GM19372 (cell line): ENCODE measurements at regions not wholly inside any gene's neighbourhood (a gene's known extent, or its start where the extent isn't known, plus 50 kb on each side); places are given as distances from the start of the nearest gene placed in this dataset.
"Not testable (repeated sequence)": the region's sequence is repeated elsewhere in the genome, so short reads cannot be mapped to it uniquely, and the experiment has no call there.

Experiments used
- ATAC-seq: cut with Tn5 transposase; IDR thresholded peaks from one replicate; pipeline ENCODE4 v1.9.1; 2021; ENCODE audit warnings: mild to moderate bottlenecking, low read depth, moderate library complexity; ENCODE audit not compliant: unreplicated experiment

- ATAC-seq: not testable (repeated sequence)
These were observed 194.5 kb downstream of the TBC1D2B start for GRCh38 chr15:77883012-77883411.

- ATAC-seq: no peak
These were observed 195.6 kb downstream of the TBC1D2B start for GRCh38 chr15:77881950-77882349.

DNA sequence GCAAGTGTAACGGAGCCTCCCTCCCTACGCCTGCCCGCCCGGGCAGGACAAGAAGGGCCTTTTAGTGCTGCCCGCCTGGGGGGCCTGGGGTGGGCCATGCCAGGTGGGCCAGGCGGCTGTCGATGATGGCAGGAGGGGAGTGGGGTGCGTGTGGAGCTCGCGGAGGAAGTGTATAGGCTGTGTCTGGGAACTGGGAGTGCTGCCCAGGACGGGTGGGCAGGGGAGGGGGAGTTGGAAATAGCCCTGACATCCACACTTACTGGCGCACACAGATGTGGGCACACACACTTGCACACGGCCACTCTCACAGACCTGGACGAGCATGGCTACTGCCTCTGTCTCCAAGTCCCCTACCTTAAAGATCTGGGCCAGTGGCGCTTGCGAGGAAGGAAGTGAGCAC lies 196.0 kb downstream of the TBC1D2B start:
- ATAC-seq: not testable (repeated sequence)

DNA sequence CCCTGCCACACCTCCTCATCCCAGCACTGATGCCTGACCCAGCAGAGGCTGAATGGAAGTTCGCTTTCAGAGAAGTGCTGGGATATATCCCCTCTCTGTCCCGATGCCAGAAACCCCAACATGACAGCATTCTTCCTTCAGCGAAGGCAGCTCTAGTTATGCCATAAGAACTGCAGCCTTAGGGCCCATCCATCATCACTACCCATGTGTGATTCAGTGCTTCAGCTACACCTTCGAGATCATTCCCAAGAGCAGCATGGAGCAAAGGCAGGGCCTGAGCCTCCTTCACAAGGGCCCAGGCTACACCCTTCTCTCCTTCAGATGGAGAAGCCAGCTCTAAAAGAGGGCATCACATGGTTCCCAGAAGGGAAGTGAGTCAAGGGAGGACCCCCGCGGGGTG lies 198.0 kb downstream of the TBC1D2B start:
- ATAC-seq: not testable (repeated sequence)

DNA sequence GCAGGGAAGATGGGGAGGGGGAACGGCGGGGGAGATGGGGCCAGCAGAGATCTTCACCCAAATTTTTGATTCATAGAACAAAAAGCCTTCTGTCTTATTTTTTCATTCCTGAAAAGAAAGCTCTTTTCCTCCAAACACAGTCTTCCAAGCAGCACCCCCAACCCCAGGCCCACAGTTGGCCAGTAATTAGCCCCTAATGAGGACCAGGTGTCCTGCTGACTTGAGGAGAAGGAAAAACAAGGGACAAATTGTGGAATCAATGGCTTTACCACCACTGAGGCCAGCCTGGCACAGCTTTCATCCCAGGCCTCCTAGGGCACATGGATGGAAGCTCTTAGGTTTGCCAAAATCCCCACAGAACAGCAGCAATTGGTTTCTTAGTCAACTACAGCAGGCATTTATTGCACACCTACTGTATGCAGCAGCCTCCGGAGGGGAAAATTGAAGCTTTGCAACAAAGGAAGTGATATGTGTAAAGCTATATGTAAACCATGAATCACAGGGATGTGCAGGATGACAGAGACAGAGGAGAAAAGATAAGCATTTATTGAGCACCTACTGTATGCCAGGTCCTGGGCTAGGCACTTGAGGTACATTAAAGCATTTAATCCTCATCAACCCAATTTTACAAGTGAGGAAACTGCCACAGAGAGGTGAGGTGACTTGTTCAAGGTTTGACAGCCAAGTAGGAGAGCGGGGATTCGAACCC lies 199.5 kb downstream of the TBC1D2B start:
- no peak for ATAC-seq

DNA sequence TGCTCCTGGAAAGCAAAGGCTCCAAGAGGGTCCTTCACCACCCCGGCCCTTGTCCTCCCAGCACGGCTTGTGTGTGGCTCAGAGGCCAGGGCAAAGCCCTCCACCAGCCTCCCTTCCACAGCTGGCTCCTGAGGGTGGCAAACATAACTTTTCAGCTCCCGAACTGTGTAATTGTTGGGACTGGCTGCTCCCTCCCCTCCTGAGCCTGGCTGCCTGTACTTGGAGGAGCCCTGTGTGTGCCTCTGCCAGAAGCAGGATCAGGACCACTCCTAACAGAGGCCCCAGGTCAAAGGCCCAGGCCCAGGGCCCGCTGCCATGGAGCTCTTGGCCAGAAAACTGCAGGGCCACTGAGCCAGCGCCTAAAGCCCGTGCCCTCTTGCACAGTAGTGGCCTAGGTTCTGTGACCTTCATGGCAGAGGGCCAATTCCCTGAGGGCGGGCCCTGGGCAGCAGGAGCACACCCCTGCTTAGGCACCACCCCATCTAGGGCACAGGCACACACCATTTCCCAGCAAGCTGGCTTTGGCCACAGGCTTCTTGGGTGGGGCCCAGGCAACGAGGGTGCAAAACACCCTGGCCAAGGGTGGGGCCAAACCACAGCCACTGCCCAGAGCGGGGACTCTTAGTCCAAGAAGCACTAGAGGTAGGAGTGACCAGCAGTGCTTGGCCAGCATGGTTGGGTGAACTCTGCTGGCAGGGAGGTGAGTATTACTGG lies 201.2 kb downstream of the TBC1D2B start:
- not testable (repeated sequence) for ATAC-seq

DNA sequence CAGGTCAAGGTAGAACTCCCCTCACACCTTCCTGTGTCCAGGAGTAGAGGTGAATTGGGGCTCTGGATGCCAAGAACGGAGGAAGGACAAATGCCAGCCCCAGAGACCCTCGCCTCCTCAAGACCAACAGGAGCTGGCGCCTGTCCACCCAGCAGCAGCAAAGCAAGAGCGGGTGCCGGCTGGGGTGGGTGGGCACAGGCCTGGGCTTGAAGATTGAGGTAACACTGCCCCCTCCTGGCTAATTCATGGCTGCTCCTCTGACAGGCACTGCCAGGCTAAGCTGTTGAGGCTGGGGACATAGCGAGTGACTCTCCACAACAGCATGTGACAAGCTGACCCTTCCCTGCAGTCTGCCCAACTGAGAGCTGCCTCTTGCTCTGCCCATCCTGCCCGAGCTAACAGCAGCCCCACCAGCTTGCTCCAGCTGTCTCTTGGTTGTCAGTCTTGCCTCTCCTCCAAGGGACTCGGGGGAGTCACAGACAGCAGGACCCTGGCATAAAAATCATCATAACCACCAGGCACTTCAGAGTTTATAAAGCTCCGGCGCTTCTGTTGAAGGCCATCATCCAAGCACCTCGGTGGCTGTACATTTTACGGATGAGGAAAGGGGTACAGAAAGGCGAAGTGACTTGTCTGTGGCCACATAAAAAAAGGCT lies 202.3 kb downstream of the TBC1D2B start:
- not testable (repeated sequence) for ATAC-seq

DNA sequence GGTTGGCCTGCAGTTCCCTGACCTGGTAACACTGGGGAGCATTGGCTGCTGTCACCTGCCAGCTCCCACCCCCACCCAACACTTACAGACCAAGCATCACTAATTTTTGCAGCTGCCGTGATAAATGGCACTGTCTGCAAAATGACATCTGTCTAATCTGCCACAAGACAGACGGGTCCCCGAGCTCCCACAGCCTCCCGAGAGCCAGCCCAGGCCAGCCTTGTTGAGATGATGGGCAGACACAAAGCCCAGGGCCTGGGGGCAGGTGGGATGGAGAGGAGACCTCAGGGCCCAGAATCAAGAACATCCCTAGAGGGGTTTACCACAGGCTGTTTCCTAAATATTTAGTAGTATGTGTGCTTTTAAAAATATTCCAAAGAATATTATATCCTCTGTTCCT lies 203.4 kb downstream of the TBC1D2B start:
- ATAC-seq: no peak

GRCh38 chr15:77872521-77873425 lies 204.7 kb downstream of the TBC1D2B start:
- not testable (repeated sequence) for ATAC-seq

- ATAC-seq: no peak
These were observed 205.6 kb downstream of the TBC1D2B start for GRCh38 chr15:77871852-77872371.

DNA sequence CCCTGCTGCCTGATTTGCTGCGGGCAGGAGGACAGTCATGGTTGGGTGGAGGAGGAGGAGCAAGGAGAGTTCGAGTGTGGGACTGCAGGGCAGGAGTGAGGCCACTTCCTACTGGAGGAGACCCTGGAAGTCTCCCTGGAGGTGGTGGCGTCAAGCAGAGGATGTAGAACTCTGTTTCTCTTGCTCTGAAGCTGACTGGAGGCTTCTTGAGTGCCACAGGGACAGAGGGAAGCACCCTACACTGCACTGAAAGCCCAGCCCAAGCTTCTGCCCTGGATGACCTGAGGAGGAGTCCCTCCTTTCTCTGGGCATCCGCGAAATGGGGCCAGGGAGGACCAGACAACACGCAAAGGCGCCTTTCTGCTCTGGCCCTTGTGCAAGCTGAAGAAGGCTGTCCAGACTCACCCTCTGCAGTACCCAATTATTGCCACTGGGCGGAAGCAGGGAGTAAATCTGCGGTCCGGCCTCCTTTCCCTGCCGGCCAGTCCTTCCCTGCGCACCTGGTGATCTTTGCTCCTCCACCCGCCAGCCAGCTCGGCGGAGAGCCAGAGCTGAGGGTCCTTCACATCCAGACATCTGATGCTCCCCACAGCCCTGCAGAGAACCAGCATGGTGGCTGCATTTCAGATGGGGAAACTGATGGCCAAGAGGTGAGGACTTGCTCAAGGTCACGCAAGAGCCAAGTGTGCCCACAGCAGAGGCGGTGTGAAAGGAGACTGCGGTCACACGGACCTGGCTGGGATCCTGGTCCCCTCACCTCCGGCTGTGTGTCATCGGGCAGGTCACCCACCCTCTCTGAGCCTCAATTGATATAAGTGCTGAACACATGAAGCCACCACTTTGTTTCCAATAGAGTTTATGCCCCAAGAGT lies 207.1 kb downstream of the TBC1D2B start:
- ATAC-seq: no peak

- ATAC-seq: no peak
These were observed 208.3 kb downstream of the TBC1D2B start for GRCh38 chr15:77869021-77869895.

GRCh38 chr15:77868048-77868629 lies 209.4 kb downstream of the TBC1D2B start:
- not testable (repeated sequence) for ATAC-seq

GRCh38 chr15:77867266-77868047 lies 210.1 kb downstream of the TBC1D2B start:
- ATAC-seq: no peak

DNA sequence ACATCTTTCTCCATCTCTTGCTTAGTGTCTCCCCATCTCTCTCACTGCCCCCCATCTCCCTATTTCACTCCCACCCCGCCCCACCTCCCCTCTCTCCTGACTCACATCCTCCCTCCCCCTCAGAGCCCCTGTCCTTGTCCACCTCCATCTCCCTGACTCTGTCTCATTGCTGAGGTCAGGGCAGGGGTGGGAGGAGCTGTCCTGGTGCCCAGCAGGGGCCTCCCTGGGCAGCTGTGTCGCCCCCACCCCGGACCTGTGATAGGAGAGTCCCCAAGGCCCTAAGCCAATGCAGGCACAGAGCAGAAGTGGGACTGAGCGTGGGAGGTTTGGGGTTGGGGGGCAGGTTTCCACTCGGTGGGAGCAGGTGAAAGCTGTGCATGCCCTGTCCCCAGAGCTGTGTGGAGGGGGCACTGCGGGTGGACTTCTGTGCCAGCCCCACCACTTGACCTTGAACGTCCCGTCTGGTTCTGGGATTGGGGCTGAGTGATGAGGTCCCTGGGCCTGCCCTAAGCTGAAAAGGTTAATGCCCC lies 210.8 kb downstream of the TBC1D2B start:
- ATAC-seq: no peak

GRCh38 chr15:77866186-77866585 lies 211.3 kb downstream of the TBC1D2B start:
- ATAC-seq: no peak

DNA sequence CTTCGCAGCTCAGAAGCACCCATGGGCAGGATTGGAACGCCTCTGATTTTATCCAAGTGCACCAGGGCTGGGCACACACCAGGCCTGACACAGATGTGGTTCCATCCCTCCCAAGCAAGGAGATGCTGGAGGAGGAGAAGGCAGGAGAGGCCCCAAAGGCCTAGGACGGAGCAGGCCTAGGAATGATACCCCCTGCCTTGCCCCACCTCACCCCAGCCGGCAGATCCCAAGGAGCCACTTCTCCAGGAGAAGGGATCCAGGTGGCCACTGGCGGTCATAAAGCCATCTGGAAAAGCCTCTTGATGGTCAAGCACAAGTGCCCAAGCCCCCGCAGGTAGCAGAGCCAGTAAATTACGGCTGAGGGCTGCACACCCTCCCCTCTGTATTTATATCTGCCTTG lies 211.8 kb downstream of the TBC1D2B start:
- ATAC-seq: no peak
